ENCODE measurements at regions not wholly inside any gene's neighbourhood (a gene's known extent, or its start where the extent isn't known, plus 50 kb on each side); places are given as distances from the start of the nearest gene placed in this dataset.
"Not testable (repeated sequence)": the region's sequence is repeated elsewhere in the genome, so short reads cannot be mapped to it uniquely, and the experiment has no call there.

GRCh38 chr10:31204090-31204489 lies 114.9 kb upstream of the ZEB1 start:
- H3K27ac ChIP-seq, result no peak overlapping the region
- TF ChIP-seq ZFX (IDR thresholded peaks at IDR 0.05; ENCODE audit: borderline replicate concordance), result no peak
- TF ChIP-seq CTCF (IDR thresholded peaks at IDR 0.05), result no peak

- no peak overlapping the region for H3K27ac ChIP-seq
- TF ChIP-seq CTCF (IDR thresholded peaks at IDR 0.05) (no peak), ZFX (IDR thresholded peaks at IDR 0.05; ENCODE audit: borderline replicate concordance) (no peak)
Measured at GRCh38 chr10:31207636-31208035, 111.4 kb upstream of the ZEB1 start.

GRCh38 chr10:31209478-31209877 lies 109.5 kb upstream of the ZEB1 start:
- TF ChIP-seq ZFX (IDR thresholded peaks at IDR 0.05; ENCODE audit: borderline replicate concordance), result no peak
- no peak for TF ChIP-seq CTCF (IDR thresholded peaks at IDR 0.05)
- H3K27ac ChIP-seq, result no peak overlapping the region

GRCh38 chr10:31210190-31210589 lies 108.8 kb upstream of the ZEB1 start:
- TF ChIP-seq CTCF (IDR thresholded peaks at IDR 0.05) (no peak), ZFX (IDR thresholded peaks at IDR 0.05; ENCODE audit: borderline replicate concordance) (no peak)
- H3K27ac ChIP-seq, result no peak overlapping the region

- no peak overlapping the region for H3K27ac ChIP-seq
- TF ChIP-seq CTCF (IDR thresholded peaks at IDR 0.05) (no peak), ZFX (IDR thresholded peaks at IDR 0.05; ENCODE audit: borderline replicate concordance) (no peak)
Measured at GRCh38 chr10:31213959-31214358, 105.1 kb upstream of the ZEB1 start.

GRCh38 chr10:31215052-31215451 lies 104.0 kb upstream of the ZEB1 start:
- H3K27ac ChIP-seq, result no peak overlapping the region
- no peak for TF ChIP-seq ZFX (IDR thresholded peaks at IDR 0.05; ENCODE audit: borderline replicate concordance)
- no peak for TF ChIP-seq CTCF (IDR thresholded peaks at IDR 0.05)

GRCh38 chr10:31219306-31219705 lies 99.7 kb upstream of the ZEB1 start:
- no peak overlapping the region for H3K27ac ChIP-seq
- TF ChIP-seq CTCF (IDR thresholded peaks at IDR 0.05) (no peak), ZFX (IDR thresholded peaks at IDR 0.05; ENCODE audit: borderline replicate concordance) (no peak)

GRCh38 chr10:31228780-31229179 lies 90.2 kb upstream of the ZEB1 start:
- H3K27ac ChIP-seq, result not testable (repeated sequence)

Data from 22Rv1 (cell line).